NOMO-1 (cell line): ENCODE measurements at regions not wholly inside any gene's neighbourhood (a gene's known extent, or its start where the extent isn't known, plus 50 kb on each side); places are given as distances from the start of the nearest gene placed in this dataset.
"Not testable (repeated sequence)": the region's sequence is repeated elsewhere in the genome, so short reads cannot be mapped to it uniquely, and the experiment has no call there.

Experiments
- DNase-seq, 2 experiments: peaks; one replicate each; lab custom pipeline; 2025; ENCODE audit not compliant: unreplicated experiment in 2 of 2; lab: John Stamatoyannopoulos, UW

DNA sequence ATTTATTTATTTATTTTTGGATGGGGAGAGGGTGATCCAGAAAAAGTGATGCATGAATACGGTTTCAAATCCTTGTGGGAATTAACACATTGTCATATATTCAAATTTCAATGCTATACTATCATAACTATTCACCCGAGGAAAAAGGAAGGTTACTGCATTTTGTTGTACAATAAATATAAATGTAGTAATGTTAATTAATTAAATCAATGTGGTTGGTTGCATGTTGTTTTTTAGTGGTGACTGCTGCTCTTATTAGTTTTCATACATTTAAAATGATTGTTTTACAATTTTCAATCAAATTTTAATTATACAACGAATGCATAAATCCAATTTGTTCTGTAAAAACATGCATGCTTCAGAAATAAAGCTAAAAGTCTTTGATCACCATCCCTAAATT is 180.5 kb downstream of the ZFP64 start:
- no peak for DNase-seq

DNA sequence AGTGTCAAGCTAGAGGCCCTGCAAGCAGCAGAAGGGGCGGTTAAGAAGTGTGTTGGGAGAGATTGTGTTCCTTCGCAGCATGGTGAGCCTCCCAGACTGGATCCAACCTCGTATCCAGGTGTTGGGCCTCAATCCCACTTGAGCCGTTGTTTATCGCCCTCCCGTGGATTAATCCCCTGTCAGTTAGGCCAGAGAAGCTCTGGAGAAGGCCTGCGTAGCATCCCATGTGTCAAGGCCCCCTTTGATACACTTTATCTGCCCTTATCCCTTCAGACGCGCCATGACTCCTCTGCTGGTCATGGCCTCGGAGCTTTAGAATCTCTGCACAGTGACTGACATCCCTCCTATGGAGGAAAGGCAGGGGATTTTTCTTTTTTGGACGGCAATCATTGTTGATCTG is 181.0 kb downstream of the ZFP64 start:
- no peak for DNase-seq

- DNase-seq = no peak
Observed at GRCh38 chr20:52008874-52009273, 182.7 kb downstream of the ZFP64 start.

- peak; percentile 51 to 56 for DNase-seq
Observed at GRCh38 chr20:52004715-52005114, 186.9 kb downstream of the ZFP64 start.

GRCh38 chr20:52004018-52004417 is 187.6 kb downstream of the ZFP64 start:
- no peak for DNase-seq

GRCh38 chr20:52003415-52003814 is 188.2 kb downstream of the ZFP64 start:
- no peak for DNase-seq

DNA sequence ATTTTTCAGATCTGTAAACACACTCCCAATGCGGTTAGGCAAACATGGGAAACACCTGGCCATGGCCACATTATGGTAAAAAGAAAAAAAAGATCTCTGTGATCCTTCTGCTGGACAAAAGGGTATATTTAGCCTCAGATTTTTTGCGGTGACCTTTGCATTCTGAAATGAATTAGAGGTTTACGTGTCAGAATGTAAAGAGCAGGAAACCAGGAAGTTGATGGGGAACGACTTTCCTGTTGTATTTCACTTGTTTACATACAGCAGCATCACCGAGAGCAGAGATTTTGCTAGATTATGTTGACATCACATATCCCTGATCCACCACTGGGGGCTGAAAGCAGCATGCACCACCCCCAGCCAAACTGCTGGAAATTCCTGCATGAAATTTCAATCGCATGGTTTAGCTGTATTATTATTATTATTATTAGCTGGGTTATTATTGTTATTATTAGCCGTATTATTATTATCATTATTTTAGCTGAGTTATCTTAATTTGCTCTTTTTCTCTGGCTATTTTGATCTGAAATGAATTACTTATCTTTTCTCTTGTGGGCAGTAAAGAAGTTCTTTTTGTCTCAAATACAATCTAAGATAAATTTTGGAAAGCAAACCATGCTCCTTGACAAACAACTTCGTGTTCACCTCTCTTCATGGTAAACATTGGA is 189.4 kb downstream of the ZFP64 start:
- DNase-seq = no peak

DNA sequence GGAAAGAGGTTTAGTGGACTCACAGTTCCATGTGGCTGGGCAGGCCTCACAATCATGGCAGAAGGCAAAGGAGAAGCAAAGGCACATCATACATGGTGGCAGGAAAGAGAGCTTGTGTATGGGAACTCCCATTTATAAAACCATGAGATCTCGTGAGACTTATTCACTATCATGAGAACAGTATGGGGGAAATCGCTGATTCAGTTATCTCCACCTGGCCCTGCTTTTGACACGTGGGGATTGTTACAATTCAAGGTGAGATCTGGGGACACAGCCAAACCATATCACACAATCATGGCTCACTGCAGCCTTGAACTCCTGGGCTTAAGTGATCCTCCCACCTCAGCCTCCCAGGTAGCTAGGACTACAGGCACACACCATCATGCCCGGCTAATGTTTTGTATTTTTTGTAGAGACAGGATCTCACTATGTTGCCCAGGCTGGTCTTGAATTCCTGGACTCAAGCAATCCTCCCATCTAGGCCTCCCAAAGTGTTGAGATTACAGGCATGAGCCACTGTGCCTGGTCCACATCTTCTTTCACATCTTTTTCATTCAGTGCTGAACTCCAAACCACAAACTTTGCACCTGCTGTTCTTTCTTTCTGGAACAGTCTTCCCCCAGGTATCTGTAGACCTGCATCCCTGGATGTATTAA is 194.2 kb downstream of the ZFP64 start:
- DNase-seq = not testable (repeated sequence)

GRCh38 chr20:51995551-51995951 is 193.2 kb upstream of the SALL4 start:
- no peak for DNase-seq

DNA sequence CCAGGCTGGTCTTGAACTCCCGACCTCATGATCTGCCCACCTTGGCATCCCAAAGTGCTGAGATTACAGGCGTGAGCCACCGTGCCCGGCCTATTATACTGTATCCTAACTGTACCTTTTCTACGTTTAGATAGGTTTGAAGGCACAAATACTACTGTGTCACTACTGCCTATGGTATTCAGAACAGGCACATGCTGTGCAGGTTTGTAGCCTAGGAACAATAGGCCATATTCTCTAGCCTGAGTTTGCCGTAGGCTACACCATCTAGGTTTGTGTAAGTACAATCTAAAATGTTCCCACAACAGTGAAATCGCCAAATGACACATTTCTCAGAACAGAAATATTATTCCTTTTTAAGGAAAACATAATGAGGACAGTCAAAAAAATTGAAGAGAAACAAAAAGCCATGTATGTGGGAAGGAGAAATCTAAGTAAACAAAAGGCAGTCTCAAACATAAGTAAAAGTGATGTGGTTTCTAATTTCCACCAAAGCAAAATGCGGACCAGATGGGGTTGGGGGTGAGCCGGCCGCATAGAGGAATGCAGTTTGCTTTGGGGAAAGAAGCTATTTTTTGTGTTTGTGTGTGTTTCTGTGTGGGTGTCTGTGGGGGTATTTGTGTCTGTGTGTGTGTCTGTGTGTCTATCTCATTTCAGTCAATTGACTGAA is 192.6 kb upstream of the SALL4 start:
- DNase-seq = no peak

GRCh38 chr20:51987812-51988211 is 185.5 kb upstream of the SALL4 start:
- DNase-seq = no peak

- no peak for DNase-seq
Observed at GRCh38 chr20:51985013-51985415, 182.7 kb upstream of the SALL4 start.

GRCh38 chr20:51980277-51980676 is 178.0 kb upstream of the SALL4 start:
- no peak for DNase-seq

GRCh38 chr20:51979226-51979625 is 176.9 kb upstream of the SALL4 start:
- no peak for DNase-seq

- DNase-seq = no peak
Observed at GRCh38 chr20:51978070-51978501, 175.8 kb upstream of the SALL4 start.

GRCh38 chr20:51972056-51972455 is 169.7 kb upstream of the SALL4 start:
- DNase-seq = no peak

DNA sequence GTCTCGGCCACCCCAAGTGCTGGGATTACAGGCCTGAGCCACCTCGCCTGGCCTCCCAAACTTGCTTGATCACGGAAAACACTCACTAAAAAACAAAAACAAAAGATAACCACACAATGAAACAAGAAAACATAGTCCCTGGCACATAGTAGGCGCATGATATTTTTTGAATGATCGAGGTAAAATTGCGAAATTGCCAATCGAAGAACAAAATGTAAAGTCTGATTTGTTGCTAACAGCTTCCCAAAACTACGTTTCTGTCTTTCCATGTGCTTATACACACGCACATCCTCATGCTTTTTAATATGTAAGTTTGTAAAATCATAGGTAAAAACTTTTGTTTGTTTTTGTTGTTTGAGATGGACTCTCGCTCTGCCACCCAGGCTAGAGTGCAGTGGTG is 168.5 kb upstream of the SALL4 start:
- DNase-seq = no peak

GRCh38 chr20:51969191-51969590 is 166.9 kb upstream of the SALL4 start:
- DNase-seq = no peak

- DNase-seq = no peak
Observed at GRCh38 chr20:51968151-51968550, 165.8 kb upstream of the SALL4 start.

DNA sequence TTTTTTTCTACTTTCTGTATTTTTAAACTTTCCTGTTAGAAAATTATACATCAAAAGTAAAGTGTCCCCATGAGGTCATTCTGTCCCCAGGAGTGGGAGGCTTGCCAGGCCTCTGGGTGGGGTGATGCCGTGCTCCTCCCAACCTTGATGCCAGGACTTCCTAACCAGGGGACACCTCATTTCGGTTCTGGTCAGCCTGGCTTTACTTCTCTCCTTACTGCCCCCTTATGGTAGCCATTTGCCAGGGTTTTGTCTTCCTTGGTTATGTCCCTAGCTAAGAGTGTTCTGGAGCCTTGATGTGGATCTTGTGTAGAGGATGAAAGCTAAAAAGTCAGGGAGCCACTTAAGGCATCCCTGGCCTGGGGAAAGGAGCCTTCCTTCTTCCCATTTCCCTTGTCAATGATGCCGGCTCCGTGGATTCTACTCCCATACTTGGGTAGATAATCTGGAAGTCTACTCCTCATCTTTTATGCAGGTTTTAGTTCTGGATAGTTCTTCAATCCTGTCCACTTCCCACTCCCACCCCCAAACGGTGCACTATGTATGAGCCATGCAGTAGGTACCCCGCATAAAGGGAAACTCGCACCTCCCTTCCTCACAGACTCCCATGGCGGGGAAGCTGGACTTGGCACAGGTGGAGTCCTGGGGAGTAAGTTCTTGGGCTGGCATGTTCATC is 164.1 kb upstream of the SALL4 start:
- peak; percentile 20 to 26 for DNase-seq

GRCh38 chr20:51961964-51962761 is 159.8 kb upstream of the SALL4 start:
- DNase-seq = no peak
